ENCODE measurements at regions not wholly inside any gene's neighbourhood (a gene's known extent, or its start where the extent isn't known, plus 50 kb on each side); places are given as distances from the start of the nearest gene placed in this dataset.

- no peak for TF ChIP-seq POLR2A (IDR thresholded peaks at IDR 0.05; ENCODE audit: low read length)
- no peak for TF ChIP-seq GATA1 (IDR thresholded peaks at IDR 0.05; ENCODE audit: low read depth, low read length)
Observed at GRCh38 chr18:78295262-78295661, 684.4 kb upstream of the SALL3 start.

All from erythroblast (primary cell).